LNCaP clone FGC (cell line): ENCODE measurements at regions not wholly inside any gene's neighbourhood (a gene's known extent, or its start where the extent isn't known, plus 50 kb on each side); places are given as distances from the start of the nearest gene placed in this dataset.
"Not testable (repeated sequence)": the region's sequence is repeated elsewhere in the genome, so short reads cannot be mapped to it uniquely, and the experiment has no call there.

Experiments used
- DNase-seq: peaks from one replicate; pipeline ENCODE4 v3.0.0-alpha.2; 2011; ENCODE audit warnings: low read depth
- H3K4me3 ChIP-seq: 2 replicates; pipeline ENCODE4 v1.5.1; 2011; ENCODE audit warnings: mild to moderate bottlenecking, low read depth, low read length, control low read depth
- TF ChIP-seq, protein P1 (sequence below): IDR thresholded peaks from 2 replicates; pipeline ENCODE4 v1.5.1; 2012; ENCODE audit warnings: mild to moderate bottlenecking; ENCODE audit not compliant: control insufficient read depth, insufficient read depth; ENCODE audit errors: extremely low read depth

DNA sequence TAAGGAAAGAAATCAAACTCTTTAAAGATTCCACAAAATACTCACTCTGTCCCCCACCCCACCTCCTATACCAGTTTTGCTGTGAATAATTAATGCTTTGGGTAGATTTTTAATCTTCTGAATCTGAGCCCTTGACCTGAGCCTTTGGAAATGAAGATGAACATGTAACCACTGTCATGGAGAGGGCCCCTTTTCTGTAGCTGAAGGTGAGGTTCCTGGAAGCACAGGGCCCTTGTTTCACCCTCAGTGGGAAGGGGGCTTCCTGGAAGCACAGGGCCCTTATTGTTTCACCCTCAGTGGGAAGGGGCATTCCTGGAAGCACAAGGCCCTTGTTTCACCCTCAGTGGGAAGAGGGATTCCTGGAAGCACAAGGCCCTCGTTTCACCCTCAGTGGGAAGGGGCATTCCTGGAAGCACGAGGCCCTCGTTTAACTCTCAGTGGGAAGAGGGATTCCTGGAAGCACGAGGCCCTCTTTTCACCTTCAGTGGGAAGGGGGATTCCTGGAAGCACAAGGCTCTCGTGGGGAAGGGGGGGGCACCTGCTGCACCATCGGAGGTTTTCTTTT, 75.7 kb downstream of the DACT2 start:
- no peak overlapping the region for H3K4me3 ChIP-seq
- no peak for DNase-seq
- TF ChIP-seq, protein P1, sequence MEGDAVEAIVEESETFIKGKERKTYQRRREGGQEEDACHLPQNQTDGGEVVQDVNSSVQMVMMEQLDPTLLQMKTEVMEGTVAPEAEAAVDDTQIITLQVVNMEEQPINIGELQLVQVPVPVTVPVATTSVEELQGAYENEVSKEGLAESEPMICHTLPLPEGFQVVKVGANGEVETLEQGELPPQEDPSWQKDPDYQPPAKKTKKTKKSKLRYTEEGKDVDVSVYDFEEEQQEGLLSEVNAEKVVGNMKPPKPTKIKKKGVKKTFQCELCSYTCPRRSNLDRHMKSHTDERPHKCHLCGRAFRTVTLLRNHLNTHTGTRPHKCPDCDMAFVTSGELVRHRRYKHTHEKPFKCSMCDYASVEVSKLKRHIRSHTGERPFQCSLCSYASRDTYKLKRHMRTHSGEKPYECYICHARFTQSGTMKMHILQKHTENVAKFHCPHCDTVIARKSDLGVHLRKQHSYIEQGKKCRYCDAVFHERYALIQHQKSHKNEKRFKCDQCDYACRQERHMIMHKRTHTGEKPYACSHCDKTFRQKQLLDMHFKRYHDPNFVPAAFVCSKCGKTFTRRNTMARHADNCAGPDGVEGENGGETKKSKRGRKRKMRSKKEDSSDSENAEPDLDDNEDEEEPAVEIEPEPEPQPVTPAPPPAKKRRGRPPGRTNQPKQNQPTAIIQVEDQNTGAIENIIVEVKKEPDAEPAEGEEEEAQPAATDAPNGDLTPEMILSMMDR = no peak

DNA sequence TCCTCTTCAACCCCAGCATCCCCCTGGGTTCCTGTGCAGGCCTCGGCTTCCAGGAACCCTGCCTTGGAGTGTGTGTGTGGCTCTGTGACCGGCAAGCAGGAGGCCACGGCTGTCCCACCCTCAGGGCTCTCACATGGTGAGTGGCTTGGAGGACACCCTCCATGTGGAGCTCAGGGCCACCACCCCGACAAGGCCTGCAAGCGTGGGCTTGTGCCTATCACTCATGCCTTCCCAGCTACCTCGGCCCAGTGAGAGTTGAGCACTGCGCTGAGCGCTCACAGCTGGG, 76.7 kb downstream of the DACT2 start:
- TF ChIP-seq, protein P1 = no peak
- no peak overlapping the region for H3K4me3 ChIP-seq
- no peak for DNase-seq

DNA sequence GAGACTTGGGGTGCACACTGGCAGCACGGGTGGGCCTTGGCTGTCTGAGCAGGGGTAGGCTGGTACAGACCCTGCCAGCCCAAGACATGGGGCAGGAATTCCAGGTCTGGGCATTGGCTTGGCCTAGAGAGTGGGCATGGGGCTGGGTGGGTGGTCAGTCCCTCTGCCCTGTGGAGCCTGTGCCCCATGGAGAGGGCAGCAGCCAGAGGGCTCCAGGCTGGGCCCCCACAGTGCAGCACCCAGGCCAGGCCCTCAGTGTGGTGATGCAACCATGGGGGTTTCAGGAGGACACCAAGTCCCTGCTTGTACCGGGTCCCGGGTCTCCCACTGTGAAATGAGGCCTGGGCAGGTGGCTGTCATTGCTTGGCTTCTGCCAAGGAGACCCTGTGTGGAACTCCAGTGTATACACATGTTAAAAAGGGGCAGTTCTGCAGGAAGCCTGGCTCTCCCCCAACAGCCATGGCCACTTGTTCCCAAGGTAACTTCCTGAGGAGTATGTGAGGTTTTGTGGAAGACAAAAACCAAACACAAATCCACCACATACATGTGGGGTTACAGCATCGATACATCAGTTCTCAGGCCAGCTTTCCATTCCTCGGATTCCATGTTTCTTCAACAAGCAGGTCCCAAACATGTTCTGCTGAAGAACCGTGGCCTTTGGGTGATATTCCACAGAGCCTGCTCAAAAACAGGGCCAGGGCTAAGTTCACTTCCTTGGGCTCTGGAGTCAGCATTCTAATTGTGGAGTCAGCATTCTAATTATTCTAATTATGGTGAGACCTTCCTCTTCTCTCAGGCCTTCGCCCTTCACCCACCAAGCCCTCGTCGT, 77.3 kb downstream of the DACT2 start:
- DNase-seq = no peak
- TF ChIP-seq, protein P1 = no peak
- H3K4me3 ChIP-seq = no peak overlapping the region

DNA sequence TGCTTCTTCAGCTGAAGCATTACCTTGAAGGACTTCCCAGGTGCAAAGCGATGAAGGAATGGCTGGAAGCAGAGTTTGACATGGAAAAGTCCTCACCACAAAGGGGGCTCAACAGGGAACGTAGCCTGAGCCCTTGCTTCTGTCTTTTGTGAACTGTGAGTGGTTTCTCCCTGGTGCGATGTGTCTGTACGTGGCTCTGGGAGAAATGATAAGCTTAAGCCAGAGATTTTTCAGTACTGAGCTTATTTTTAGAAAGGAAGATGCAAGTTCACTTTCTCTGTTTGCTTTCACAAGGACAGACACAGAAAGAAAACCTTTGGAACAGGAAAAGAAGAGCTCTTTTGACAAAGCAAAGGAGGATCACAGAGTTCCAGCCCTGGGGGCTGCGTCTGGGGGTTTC, 79.4 kb downstream of the DACT2 start:
- TF ChIP-seq, protein P1 = no peak
- no peak overlapping the region for H3K4me3 ChIP-seq
- no peak for DNase-seq

DNA sequence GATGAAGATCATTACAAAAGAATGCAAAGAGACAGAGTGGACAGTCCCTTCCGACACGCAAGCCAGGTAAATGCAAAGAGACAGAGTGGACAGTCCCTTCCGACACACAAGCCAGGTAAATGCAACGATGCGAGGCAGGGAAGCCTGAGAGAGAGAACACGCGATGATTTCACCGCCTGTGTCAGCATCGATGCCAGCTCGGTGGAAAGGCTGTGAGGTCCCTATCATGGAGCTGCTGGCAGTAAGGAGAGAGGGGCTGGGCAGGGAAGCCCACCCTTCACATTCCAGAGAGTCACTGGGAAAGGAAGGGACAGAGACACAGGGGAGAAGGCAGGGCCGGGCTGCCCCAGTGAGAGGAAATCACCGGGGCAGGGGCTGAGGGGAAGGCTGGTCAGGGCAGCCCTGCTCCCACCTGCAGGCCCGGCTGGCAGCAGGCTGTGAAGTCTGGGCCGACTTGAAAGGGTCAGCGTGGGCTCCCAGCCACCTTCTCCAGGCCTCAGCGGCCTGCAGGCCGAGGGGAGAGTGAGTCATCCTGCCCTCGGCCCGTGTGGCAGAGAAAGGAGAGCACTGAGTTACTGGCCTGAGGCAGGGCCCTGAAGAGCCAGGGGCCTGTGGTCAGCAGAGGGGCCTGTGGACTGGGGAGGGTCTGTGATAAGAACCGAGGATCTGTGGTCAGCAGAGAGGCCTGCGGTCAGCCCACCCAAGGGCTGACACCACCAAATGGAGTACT, 80.4 kb downstream of the DACT2 start:
- DNase-seq = no peak
- TF ChIP-seq, protein P1 = no peak
- no peak overlapping the region for H3K4me3 ChIP-seq

DNA sequence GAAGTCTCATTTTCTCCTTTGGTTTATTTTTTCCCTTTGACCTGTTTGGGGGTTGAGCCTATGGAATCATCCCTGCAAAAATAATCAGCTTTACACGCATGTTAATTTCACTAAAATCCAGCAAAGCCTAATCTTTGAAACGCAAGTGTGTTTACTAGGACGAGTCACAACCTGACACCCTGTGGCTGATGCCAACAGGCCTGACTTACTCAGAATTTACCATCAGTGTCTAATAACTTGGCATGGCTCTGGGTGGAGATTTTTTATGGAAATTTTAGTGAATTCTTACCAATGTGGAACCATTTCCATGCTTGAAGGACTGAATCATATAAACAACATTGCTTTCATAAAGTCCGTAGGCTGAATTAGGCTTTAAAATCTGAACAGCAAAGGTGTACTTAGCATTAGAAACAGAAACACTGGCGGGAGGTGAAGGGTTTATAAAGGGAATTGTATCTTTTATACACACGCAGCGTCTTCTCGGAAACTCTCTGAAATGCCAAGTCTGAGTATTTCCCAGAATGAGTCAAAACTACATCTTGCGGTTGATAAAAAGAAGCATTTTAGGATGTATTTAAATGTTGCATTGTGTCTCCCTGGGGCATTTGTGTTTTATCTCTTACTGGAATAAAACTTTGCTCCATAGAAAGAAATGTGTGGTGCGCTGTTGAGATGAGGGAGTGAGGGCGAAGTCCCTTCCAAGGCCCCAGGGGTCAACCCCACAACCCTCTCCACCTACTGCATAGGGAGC, 81.2 kb downstream of the DACT2 start:
- TF ChIP-seq, protein P1 = no peak
- no peak overlapping the region for H3K4me3 ChIP-seq
- no peak for DNase-seq

DNA sequence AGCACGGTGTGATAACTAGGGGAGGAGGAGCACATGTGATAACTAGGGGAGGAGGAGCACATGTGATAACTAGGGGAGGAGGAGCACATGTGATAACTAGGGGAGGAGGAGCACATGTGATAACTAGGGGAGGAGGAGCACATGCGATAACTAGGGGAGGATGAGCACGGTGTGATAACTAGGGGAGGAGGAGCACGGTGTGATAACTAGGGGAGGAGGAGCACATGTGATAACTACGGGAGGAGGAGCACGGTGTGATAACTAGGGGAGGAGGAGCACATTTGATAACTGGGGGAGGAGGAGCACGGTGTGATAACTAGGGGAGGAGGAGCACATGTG, 85.7 kb downstream of the DACT2 start:
- not testable (repeated sequence) for H3K4me3 ChIP-seq, DNase-seq
